KOPT-K1 (cell line): ENCODE measurements at regions not wholly inside any gene's neighbourhood (a gene's known extent, or its start where the extent isn't known, plus 50 kb on each side); places are given as distances from the start of the nearest gene placed in this dataset.
"Not testable (repeated sequence)": the region's sequence is repeated elsewhere in the genome, so short reads cannot be mapped to it uniquely, and the experiment has no call there.

Experiments used
- H3K27ac ChIP-seq: fragments of 200-600 bp; sonication (generic); 2 replicates; pipeline ENCODE4 v1.5.1; 2016; ENCODE audit warnings: antibody characterized with exemption, mild to moderate bottlenecking, low read depth, low read length; ENCODE audit not compliant: poor library complexity, severe bottlenecking
- H3K36me3 ChIP-seq: fragments of 200-600 bp; sonication (generic); 2 replicates; pipeline ENCODE4 v1.5.1; 2017; ENCODE audit warnings: antibody characterized with exemption, mild to moderate bottlenecking, low read length, moderate library complexity; ENCODE audit not compliant: insufficient read depth
- H3K9me3 ChIP-seq: fragments of 200-600 bp; sonication (generic); 2 replicates; pipeline ENCODE4 v1.5.1; 2017; ENCODE audit warnings: antibody characterized with exemption, low read length, mild to moderate bottlenecking; ENCODE audit not compliant: insufficient read depth, poor library complexity, severe bottlenecking

DNA sequence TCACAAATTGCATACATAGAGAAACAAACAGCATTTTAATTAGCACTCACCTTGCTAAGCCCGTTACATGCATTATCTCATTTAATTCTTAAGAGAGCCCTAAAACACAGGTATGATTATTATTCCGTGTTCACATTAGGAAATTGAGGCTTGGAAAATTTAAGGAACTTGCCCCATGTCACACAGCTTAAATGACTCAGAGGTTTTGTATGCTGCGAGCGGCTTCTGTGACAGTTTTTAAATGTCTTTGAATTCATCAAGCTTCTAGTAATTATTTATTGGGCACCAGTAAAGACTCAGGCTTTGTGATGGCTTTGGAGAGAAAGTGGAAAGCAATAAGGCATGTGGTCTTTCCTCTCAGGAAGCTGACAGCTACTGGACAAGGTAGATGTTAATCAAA, 166.7 kb upstream of the THBS1 start:
- peaks cover 20% of the 10 kb centered on the region for H3K9me3 ChIP-seq
- H3K36me3 ChIP-seq: no peaks in the 10 kb centered on the region
- no peak overlapping the region for H3K27ac ChIP-seq

DNA sequence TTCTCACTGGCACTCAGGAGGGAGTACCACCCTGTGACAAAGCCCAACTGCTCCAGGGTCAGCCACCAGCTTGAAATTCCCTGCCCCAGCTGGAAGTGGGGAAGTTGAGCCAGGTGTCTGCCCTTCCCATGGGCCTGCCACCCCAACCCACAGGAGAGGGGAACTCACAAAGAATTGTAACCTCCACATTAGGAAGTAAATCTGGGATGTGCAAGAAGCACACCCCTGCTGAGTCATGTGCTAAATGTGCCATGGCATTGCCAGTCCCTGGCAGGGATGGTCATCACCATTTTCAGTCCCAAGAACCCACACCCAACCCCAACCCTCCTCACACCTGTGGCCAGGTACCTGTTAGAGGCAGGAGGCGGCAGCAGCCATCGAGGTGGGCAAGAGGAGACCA, 165.2 kb upstream of the THBS1 start:
- Histone ChIP-seq H3K36me3 (no peaks in the 10 kb centered on the region), H3K27ac (no peak overlapping the region), H3K9me3 (peaks cover 20% of the 10 kb centered on the region)

DNA sequence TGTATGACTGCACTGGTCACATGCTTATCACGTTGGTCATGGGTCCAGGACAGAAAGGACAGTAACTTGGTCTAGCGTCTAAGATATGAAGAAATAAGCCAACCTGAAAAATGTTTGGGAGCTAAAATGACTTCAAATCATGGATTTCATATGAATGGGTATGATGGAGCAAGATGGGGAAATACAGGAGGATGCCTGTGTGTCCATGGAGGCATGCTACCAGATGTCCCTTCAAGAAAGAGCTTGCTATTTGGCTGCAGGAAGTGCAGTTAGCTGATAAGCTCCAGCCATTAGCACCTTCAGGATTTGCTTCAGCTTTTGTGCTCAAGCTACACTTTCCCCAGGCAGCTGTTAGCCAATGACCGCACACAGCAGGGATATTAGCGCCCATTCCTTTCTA, 164.6 kb upstream of the THBS1 start:
- H3K27ac ChIP-seq: no peak overlapping the region
- peaks cover 20% of the 10 kb centered on the region for H3K9me3 ChIP-seq
- H3K36me3 ChIP-seq: no peaks in the 10 kb centered on the region

DNA sequence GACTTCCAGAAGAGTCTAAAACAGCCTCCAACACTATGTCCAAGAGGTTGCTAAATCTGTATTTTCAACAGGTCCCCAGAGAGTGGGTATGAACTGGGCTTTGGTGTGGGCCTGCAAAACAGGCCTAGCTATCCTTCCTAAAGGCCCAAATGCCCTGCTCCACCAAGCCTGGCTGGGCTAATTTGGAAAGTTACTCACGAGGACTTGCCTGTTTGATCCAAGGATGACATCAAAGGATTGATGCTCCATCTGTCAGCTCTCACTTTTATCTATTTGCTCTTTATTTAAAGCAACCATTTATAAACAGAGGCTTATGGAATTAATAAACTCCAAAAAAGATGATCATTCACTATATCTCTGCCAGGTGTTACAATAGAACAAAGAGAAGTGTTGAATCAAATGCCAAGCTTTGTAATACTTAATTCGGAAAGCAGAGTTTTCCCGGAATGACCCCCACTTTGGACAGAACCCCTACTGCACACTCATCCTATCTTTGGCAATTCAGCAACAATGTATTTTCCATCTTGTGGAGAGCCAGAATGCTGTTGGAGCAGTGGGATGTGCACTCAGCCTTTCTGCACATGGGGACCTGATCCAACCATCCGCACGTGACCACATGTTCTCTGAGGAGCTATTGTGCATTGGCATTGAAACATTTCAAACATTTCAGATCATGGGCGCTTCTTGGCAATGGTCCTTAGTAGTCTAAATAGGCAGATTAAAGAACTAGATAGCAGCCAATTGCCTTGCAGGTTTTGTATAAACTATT, 163.3 kb upstream of the THBS1 start:
- no peak overlapping the region for H3K27ac ChIP-seq
- peaks cover 20% of the 10 kb centered on the region for H3K9me3 ChIP-seq
- H3K36me3 ChIP-seq: no peaks in the 10 kb centered on the region

DNA sequence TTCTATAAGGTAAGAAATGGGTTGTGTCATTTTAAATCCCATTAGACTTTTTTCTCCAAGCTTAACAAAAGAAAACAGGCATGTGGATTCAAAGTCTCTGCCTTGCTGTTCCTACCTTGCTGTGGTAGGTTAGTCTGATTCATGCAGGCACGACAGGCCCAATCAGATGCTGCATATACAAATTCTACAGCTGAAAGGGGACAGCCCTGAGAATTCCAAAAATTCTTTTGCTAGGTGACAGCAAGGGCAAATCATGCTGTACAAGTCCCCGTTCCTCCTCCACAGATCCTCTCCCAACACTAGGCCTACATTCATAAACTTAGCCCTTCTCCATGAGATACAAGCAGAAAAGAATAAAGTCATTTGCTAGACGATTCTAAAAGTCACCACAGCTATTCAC, 161.2 kb upstream of the THBS1 start:
- Histone ChIP-seq H3K9me3 (peaks cover 20% of the 10 kb centered on the region), H3K36me3 (no peaks in the 10 kb centered on the region), H3K27ac (no peak overlapping the region)

DNA sequence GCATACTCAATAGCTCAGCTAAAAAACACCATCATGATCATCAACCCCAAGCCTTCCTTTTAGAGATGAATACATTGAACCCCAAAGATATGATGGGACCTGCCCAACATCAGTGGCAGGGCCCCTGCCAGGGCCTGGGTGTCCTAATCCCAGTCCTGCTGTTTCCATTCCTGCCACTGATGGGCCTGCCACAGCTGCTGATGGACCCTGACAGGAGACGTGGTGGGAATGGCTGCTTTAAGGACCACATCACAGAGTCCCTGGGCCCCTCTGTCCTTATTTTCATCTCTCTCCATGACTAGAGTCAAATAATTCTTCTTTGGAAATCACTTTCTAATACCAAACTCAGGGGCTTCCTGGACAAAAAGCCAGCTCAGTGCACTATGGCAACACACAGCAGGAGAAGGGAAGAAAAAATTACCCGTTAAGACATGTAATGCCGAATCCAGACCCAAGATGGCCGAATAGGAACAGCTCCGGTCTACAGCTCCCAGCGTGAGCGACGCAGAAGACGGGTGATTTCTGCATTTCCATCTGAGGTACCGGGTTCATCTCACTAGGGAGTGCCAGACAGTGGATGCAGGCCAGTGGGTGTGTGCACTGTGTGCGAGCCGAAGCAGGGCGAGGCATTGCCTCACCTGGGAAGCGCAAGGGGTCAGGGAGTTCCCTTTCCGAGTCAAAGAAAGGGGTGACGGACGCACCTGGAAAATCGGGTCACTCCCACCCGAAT, 160.6 kb upstream of the THBS1 start:
- not testable (repeated sequence) for H3K36me3 ChIP-seq, H3K27ac ChIP-seq
- peaks cover 20% of the 10 kb centered on the region for H3K9me3 ChIP-seq

DNA sequence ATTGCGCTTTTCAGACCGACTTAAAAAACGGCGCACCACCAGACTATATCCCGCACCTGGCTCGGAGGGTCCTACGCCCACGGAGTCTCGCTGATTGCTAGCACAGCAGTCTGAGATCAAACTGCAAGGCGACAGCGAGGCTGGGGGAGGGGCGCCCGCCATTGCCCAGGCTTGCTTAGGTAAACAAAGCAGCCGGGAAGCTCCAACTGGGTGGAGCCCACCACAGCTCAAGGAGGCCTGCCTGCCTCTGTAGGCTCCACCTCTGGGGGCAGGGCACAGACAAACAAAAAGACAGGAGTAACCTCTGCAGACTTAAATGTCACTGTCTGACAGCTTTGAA, 160.1 kb upstream of the THBS1 start:
- H3K9me3 ChIP-seq: peaks cover 16% of the 10 kb centered on the region
- H3K27ac ChIP-seq, H3K36me3 ChIP-seq: not testable (repeated sequence)

DNA sequence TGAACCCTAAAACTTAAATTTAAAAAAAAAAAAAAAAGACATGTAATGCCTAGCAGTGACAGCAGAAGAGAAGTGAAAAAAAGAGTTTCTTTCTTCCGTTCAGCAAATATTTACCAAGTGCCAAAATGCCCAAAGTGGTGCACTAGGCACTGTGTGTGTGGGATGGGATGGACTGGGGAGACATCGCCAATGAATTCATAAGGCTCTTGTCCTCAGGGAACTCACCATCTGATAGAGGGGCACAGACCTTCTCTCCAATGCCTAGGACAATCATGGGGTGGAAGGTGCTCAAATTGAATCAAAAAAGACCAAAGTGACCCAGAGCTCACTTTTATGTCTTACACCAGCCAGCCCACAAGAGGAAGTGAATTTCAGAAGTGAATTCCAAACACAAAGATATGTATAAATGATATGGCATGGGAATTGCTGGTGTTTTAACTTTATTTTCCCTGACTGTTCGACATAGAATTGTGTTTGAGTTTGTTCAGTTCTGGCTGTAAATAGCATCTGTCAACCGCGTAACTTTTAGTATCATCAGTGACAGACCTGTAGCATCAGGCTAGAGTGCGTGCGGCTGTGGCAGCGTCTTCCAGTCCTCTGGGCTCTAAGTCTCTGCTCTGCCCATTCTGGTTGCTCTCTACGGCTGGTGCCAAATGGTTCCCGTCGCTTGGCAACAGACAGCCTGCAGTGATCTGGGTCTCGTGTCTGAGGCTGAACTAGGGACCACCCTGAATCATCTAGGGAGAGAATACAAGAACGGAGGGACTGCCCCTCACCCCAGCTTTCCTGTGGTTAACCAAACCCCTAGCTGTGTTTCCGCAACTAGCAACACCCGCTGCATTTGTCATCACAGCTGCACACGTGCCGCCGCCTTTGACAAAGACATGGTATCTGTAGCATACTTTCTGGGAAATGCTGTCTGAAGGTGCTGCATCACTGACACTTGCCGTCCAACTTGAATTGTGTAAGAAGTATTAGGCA, 154.0 kb upstream of the THBS1 start:
- Histone ChIP-seq H3K36me3 (no peaks in the 10 kb centered on the region), H3K27ac (peak overlapping the region; percentile 75), H3K9me3 (no peaks in the 10 kb centered on the region)

DNA sequence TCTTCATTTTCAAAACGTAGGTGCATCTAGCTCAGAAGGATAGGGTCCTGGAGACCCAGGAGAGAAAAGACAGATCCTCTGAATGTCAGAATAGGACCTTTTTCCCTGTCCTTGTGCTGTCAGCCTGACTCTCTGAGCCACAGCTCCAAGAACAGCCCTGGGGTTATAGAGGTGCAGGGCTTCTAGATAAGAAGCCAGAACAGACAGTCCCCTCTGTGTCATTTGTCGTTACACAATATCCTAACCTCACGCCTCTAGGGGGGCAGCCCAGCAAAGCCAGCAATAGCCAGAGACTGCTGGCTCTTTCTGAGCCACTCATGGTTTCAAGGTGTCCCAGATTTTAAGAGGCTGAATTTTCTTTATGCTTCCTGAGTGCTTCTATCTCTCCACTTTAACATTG, 153.2 kb upstream of the THBS1 start:
- peak overlapping the region; percentile 75 for H3K27ac ChIP-seq
- H3K36me3 ChIP-seq: no peaks in the 10 kb centered on the region

DNA sequence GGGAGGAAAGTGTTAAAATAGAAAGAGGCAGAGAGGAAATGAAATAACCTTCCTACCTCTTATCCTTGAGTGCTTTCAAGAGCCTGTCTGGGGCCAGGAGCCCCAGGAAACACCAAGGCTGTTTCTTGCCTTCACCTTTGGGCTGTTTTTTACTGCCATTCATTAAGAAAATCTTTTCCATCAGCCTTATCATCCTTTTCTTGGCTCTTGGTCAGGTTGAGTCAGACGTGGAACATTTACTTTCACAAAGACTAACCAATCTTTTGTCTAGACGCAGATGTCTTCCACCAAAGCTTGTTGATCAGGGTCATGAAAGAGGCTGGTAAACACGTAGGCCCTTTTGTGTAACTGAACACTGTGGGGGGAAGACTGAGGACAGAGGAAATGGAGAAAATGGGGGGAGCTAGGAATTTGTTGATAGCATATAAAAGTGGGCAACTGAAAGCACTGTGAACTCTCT, 151.0 kb upstream of the THBS1 start:
- H3K9me3 ChIP-seq: no peaks in the 10 kb centered on the region
- H3K27ac ChIP-seq: peak overlapping the region; percentile 54
- H3K36me3 ChIP-seq: no peaks in the 10 kb centered on the region

More for the DNA sequence above, 153.2 kb upstream of the THBS1 start:
- H3K9me3 ChIP-seq: no peaks in the 10 kb centered on the region

DNA sequence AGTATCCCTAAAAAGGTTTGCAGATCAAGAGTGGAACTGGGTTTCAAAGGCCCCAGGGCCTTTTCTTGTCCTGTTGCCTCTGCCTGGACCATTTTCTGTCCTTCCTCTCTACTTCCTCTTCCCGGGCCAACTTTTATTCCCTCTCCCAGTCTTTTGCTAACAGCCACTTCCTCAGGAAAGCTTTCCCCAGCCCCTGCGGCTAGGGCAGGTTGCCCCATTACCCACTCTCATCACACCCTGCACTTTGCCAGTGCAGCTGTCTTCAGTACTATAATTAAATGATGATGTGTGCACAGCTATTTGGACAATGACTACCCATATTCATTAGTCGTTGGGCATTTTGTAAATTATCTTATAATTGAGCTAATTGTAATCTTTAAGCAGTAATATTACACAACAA, 150.5 kb upstream of the THBS1 start:
- Histone ChIP-seq H3K9me3 (no peaks in the 10 kb centered on the region), H3K36me3 (no peaks in the 10 kb centered on the region), H3K27ac (peak overlapping the region; percentile 54)

DNA sequence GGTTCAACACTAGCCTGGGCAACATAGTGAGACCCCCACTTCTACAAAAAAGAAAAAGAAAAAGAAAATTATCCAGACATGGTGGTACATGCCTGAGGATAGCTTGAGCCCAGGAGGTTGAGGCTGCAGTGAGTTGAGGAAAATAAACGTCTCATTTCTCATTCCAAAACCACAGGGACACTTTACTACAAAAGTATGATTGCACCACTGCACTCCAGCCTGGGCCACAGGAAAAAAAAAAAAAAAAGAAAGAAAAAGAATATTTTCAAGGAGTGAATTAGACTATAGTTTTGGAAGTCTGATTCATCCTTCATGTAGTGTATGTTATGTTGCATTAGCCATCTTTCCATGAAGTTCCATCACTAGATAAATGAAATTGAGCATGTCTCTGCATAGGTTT, 149.5 kb upstream of the THBS1 start:
- Histone ChIP-seq H3K36me3 (no peaks in the 10 kb centered on the region), H3K9me3 (no peaks in the 10 kb centered on the region), H3K27ac (no peak overlapping the region)

DNA sequence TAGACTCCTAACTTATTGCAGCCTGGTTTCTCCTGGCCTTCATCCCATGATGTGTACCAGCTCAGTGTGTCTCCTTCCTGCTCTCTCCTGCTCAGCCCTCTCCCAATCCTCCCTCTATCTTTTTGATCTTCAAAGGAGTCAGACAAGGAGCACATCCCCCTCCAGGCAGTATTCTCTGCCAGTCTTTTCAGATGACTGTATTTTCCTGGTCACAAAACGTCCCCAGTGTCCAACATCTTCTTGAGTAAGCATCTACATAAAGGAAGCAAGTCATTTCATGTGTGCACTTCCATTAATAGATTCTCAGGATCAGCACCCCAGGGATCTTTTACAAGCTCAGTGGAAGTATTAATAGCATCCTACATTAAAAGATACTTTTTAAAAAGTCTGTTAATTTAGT, 148.9 kb upstream of the THBS1 start:
- no peaks in the 10 kb centered on the region for H3K9me3 ChIP-seq
- H3K27ac ChIP-seq: no peak overlapping the region
- no peaks in the 10 kb centered on the region for H3K36me3 ChIP-seq

DNA sequence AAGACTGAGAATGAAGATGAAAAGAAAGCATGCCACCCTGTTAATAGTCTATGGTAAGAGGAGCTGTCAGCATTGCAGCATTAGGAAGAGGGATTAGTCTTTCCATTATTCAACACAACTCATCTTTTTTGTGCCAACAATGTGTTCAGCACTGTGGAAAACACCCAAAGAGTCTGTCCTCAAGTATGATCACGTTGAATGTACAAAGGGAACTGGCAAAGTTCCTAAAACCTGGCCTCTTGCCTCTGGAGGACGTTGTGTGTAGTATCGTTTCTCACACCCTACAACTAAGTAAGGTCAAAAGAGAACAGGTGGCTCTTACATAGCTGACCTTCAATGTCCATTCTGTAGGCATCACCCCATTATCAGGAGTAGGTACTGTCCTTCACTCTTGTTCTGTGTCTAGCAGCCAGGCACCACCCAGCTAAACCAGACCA, 147.9 kb upstream of the THBS1 start:
- H3K36me3 ChIP-seq: no peaks in the 10 kb centered on the region
- H3K27ac ChIP-seq: no peak overlapping the region
- H3K9me3 ChIP-seq: no peaks in the 10 kb centered on the region

DNA sequence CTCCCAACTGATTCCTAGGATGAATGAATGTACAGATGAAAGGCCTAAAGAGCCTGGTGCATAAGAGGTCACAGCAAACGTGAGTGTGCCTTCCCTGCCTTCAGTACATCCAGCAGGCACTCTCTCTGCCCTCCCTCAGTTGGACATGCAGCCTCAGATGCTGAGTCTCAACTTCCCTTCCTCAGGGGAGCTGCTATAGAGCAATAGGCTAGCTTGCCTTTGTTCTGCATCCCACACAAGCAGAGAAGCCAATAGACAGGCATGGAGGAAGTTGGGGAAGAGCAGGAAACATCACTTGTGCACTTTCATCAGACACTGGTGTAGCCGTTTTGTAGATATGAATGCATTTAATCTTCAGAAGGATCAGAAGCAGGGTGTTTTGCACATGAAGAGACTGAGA, 147.5 kb upstream of the THBS1 start:
- Histone ChIP-seq H3K9me3 (no peaks in the 10 kb centered on the region), H3K36me3 (no peaks in the 10 kb centered on the region), H3K27ac (no peak overlapping the region)
